Mesenchymal stem cell (in vitro differentiated cells and primary cell): ENCODE measurements at regions not wholly inside any gene's neighbourhood (a gene's known extent, or its start where the extent isn't known, plus 50 kb on each side); places are given as distances from the start of the nearest gene placed in this dataset.

Source experiments
- DNase-seq: peaks from one replicate; pipeline ENCODE4 v3.0.0-alpha.2; 2013
- H2AFZ ChIP-seq: one replicate; pipeline ENCODE4 v1.6.1; 2013; ENCODE audit warnings: low read depth, mild to moderate bottlenecking, control low read depth, inconsistent platforms, low read length, moderate library complexity
- H2AK5ac ChIP-seq: 2 replicates; pipeline ENCODE4 v1.6.1; 2013; ENCODE audit warnings: low read length, moderate library complexity, mild to moderate bottlenecking, inconsistent platforms; ENCODE audit not compliant: severe bottlenecking
- H2BK120ac ChIP-seq: one replicate; pipeline ENCODE4 v1.6.1; 2013; ENCODE audit warnings: low read depth, mild to moderate bottlenecking, inconsistent platforms, low read length, moderate library complexity
- H2BK12ac ChIP-seq, 2 experiments: one replicate each; pipeline ENCODE4 v1.6.1; 2013; ENCODE audit warnings: inconsistent platforms in 2 of 2, low read length in 2 of 2, mild to moderate bottlenecking in 2 of 2, moderate library complexity in 2 of 2, control low read depth in 1 of 2
- H2BK15ac ChIP-seq: one replicate; pipeline ENCODE4 v1.6.1; 2013; ENCODE audit warnings: mild to moderate bottlenecking, low read depth, inconsistent platforms; ENCODE audit not compliant: poor library complexity, severe bottlenecking
- H2BK5ac ChIP-seq: 2 replicates; pipeline ENCODE4 v1.6.1; 2013; ENCODE audit warnings: low read depth, mild to moderate bottlenecking, low read length, control low read depth, inconsistent platforms; ENCODE audit not compliant: poor library complexity, severe bottlenecking
- H3K14ac ChIP-seq, 2 experiments: one replicate each; pipeline ENCODE4 v1.6.1; 2013; ENCODE audit warnings: inconsistent platforms in 2 of 2, low read length in 2 of 2, control low read depth in 1 of 2, mild to moderate bottlenecking in 1 of 2, moderate library complexity in 1 of 2
- H3K18ac ChIP-seq, 2 experiments: one replicate each; pipeline ENCODE4 v1.6.1; 2013; ENCODE audit warnings: inconsistent platforms in 2 of 2, low read length in 2 of 2, control low read depth in 1 of 2, low read depth in 1 of 2, mild to moderate bottlenecking in 1 of 2
- H3K23ac ChIP-seq, 2 experiments: one replicate each; pipeline ENCODE4 v1.6.1; 2013; ENCODE audit warnings: inconsistent platforms in 2 of 2, low read length in 2 of 2, mild to moderate bottlenecking in 2 of 2, moderate library complexity in 2 of 2, control low read depth in 1 of 2
- H3K27ac ChIP-seq: 2 replicates; pipeline ENCODE4 v1.5.1; 2013; ENCODE audit warnings: mild to moderate bottlenecking, moderate library complexity, low read length, control low read depth, inconsistent platforms; ENCODE audit not compliant: poor library complexity, severe bottlenecking
- H3K27me3 ChIP-seq, 2 experiments: 2 replicates each; pipeline versions ENCODE4 v1.6.1 to v1.7.0; 2013; ENCODE audit warnings: low read length in 2 of 2, mild to moderate bottlenecking in 2 of 2, moderate library complexity in 2 of 2, control low read depth in 1 of 2, inconsistent platforms in 1 of 2; ENCODE audit not compliant: control insufficient read depth in 1 of 2, insufficient read depth in 1 of 2
- H3K36me3 ChIP-seq, 2 experiments: 2 replicates each; pipeline versions ENCODE4 v1.6.1 to v1.7.0; 2013; ENCODE audit warnings: low read length in 2 of 2, control low read depth in 1 of 2, inconsistent platforms in 1 of 2, low read depth in 1 of 2, mild to moderate bottlenecking in 1 of 2; ENCODE audit not compliant: insufficient read depth in 2 of 2, control insufficient read depth in 1 of 2
- H3K4ac ChIP-seq, 2 experiments: one replicate each; pipeline ENCODE4 v1.6.1; 2013; ENCODE audit warnings: inconsistent platforms in 2 of 2, low read length in 2 of 2, mild to moderate bottlenecking in 2 of 2, moderate library complexity in 2 of 2, control low read depth in 1 of 2, low read depth in 1 of 2
- H3K4me1 ChIP-seq: 2 replicates; pipeline ENCODE4 v1.6.1; 2013; ENCODE audit warnings: low read depth, low read length, control low read depth; ENCODE audit not compliant: control insufficient read depth, insufficient read depth
- H3K4me2 ChIP-seq: 2 replicates; pipeline ENCODE4 v1.6.1; 2013; ENCODE audit warnings: low read length, mild to moderate bottlenecking, inconsistent platforms; ENCODE audit not compliant: poor library complexity, severe bottlenecking
- H3K4me3 ChIP-seq, 2 experiments: 2 replicates each; pipeline versions ENCODE4 v1.5.1 to v1.7.0; 2013; ENCODE audit warnings: low read length in 2 of 2, mild to moderate bottlenecking in 2 of 2, control low read depth in 1 of 2, low read depth in 1 of 2; ENCODE audit not compliant: insufficient read depth in 1 of 2
- H3K79me1 ChIP-seq: replicated peaks from 2 replicates; pipeline ENCODE4 v1.6.1; 2013; ENCODE audit warnings: mild to moderate bottlenecking, control low read depth, low read length, inconsistent platforms; ENCODE audit not compliant: poor library complexity, severe bottlenecking
- H3K9ac ChIP-seq: 2 replicates; pipeline ENCODE4 v1.7.0; 2013; ENCODE audit warnings: mild to moderate bottlenecking, low read length, moderate library complexity
- H3K9me3 ChIP-seq: 2 replicates; pipeline ENCODE4 v1.7.0; 2013; ENCODE audit warnings: mild to moderate bottlenecking, low read length; ENCODE audit not compliant: control insufficient read depth
- H4K8ac ChIP-seq: one replicate; pipeline ENCODE4 v1.6.1; 2013; ENCODE audit warnings: inconsistent platforms, mild to moderate bottlenecking, low read length, moderate library complexity
- H4K91ac ChIP-seq: one replicate; pipeline ENCODE4 v1.6.1; 2013; ENCODE audit warnings: mild to moderate bottlenecking, low read length, inconsistent platforms
- WGBS: methylation state at CpG from one replicate; pipeline ENCODE4 v1.1.7; 2013; ENCODE audit warnings: mixed read lengths; 5-methylcytosine and 5-hydroxymethylcytosine counted together

DNA sequence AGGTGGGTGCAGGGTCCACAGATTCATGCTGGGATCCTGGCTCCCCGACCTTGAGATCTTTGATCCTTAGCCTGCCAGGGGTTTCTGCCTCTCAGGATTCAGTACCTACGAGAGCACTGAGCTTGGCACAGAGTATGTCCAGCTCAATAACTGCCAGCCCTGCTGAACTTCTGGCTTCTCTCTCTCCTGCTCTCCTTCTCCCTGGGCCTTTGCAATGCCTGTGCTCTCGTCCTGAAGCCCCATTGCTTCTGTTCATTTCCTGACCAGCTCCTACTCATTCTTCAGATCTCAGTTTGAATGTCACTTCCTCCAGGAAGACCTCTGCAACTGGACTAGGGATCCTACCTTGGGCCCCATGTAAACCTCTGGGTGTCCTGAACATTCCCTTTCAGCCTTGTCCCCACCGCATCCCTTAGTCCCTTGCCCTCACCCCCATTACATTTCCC is 113.8 kb upstream of the HAAO start:
- no peak for DNase-seq
- H2AFZ ChIP-seq, result peak overlapping the region; percentile 78
- peak overlapping the region in 1 of 2 experiments; percentile 47 for H3K4me3 ChIP-seq
- peak overlapping the region; percentile 45 for H2BK15ac ChIP-seq
- H2BK12ac ChIP-seq, result peak overlapping the region; percentile 51 to 95
- H3K23ac ChIP-seq, result no peak overlapping the region
- peaks cover 42% of the 10 kb centered on the region for H3K4me1 ChIP-seq
- peak overlapping the region; percentile 97 for H2AK5ac ChIP-seq
- H2BK120ac ChIP-seq, result peak overlapping the region; percentile 12
- peak overlapping the region; percentile 77 for H3K9ac ChIP-seq
- 53% methylated on average over 4 of the region's 4 CpGs for WGBS
- H4K8ac ChIP-seq, result peak overlapping the region; percentile 94
- peak overlapping the region; percentile 2 for H3K4me2 ChIP-seq
- H3K18ac ChIP-seq, result peak overlapping the region; percentile 54 to 96
- H4K91ac ChIP-seq, result peak overlapping the region; percentile 76
- H3K4ac ChIP-seq, result peak overlapping the region; percentile 65 to 89
- peaks cover 0 to 11% of the 10 kb centered on the region in 2 experiments for H3K27me3 ChIP-seq
- H3K27ac ChIP-seq, result peak overlapping the region; percentile 96
- H3K14ac ChIP-seq, result peak overlapping the region in 1 of 2 experiments; percentile 70
- H3K79me1 ChIP-seq, result no peaks in the 10 kb centered on the region
- no peaks in the 10 kb centered on the region for H3K36me3 ChIP-seq
- peak overlapping the region; percentile 87 for H2BK5ac ChIP-seq
- H3K9me3 ChIP-seq, result no peaks in the 10 kb centered on the region

DNA sequence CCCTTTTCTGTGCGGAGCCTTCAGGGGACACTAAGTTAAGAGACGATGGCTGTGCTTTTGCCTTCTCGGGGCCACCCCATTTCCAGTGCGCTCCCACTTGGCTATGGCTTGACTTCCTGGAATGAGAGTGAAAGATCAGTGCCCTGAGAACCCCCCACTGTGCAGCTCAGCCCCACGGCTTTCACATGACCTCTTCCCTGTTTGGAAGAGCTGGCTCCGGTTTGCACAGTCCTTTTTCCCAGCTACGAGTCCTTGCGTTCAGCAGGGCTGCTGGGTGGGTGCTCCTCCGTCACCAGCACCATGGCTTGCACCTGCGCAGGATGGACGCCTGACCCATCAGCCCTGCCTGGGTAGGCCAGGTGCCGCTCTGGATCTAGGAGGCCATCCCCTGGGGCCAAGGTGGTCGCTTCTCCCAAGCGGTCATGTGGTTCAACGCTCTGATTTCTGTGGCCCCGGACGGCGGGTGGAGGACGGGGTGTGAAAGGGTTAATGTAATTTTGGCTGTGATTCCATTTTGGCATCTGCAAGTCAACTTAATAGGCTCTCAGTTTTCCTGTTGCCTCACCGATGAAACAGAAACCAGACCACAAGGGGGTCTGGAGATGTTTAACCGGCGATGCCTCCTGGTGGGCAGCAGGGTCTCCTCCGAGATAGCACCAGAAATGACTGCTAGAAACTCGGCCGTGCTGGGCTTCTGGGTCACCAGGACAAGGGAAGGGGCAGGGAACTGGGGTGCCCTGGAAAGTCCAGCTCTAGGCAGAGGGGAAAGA is 113.1 kb upstream of the HAAO start:
- DNase-seq, result peak; percentile 51
- Histone ChIP-seq H3K27me3 (peaks cover 0 to 11% of the 10 kb centered on the region in 2 experiments), H2BK12ac (peak overlapping the region; percentile 1 to 95), H3K4me1 (peaks cover 45% of the 10 kb centered on the region), H2AFZ (no peak overlapping the region), H3K4me3 (peak overlapping the region in 1 of 2 experiments; percentile 47), H3K36me3 (no peaks in the 10 kb centered on the region), H3K14ac (peak overlapping the region in 1 of 2 experiments; percentile 38), H3K23ac (no peak overlapping the region), H2AK5ac (peak overlapping the region; percentile 97), H2BK15ac (peak overlapping the region; percentile 55), H2BK120ac (peak overlapping the region; percentile 12), H4K8ac (peak overlapping the region; percentile 76), H3K4ac (peak overlapping the region; percentile 65 to 89), H2BK5ac (peak overlapping the region; percentile 87), H3K79me1 (no peaks in the 10 kb centered on the region), H3K18ac (peak overlapping the region; percentile 54 to 96), H4K91ac (peak overlapping the region; percentile 76), H3K9ac (peak overlapping the region; percentile 77), H3K4me2 (peak overlapping the region; percentile 34), H3K27ac (peak overlapping the region; percentile 96), H3K9me3 (no peaks in the 10 kb centered on the region)
- WGBS, result 69% methylated on average over 25 of the region's 25 CpGs

DNA sequence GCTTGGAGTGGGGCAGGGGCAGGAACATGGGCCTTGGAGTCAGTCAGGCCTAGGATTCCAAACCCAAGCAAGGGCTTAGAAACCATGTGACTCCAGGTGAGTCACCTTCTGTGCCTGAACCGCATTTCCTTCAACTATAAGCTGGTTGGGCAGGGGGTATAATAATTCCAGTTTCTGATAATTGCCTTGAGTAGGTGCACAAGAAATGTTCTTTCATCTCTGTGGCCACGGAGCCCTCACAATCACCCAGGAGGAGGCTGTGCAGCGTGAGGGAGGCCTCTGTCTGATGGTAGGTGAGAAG is 112.1 kb upstream of the HAAO start:
- no peak overlapping the region for H3K14ac ChIP-seq
- no peak overlapping the region for H3K4ac ChIP-seq
- H2AFZ ChIP-seq, result no peak overlapping the region
- H3K9ac ChIP-seq, result no peak overlapping the region
- peak overlapping the region; percentile 8 to 75 for H3K18ac ChIP-seq
- H3K27ac ChIP-seq, result no peak overlapping the region
- H2BK5ac ChIP-seq, result no peak overlapping the region
- H2BK15ac ChIP-seq, result no peak overlapping the region
- H2BK12ac ChIP-seq, result peak overlapping the region in 1 of 2 experiments; percentile 25
- no peak overlapping the region for H4K8ac ChIP-seq
- no peak overlapping the region for H3K23ac ChIP-seq
- H3K36me3 ChIP-seq, result no peaks in the 10 kb centered on the region
- no peak for DNase-seq
- peaks cover 0 to 11% of the 10 kb centered on the region in 2 experiments for H3K27me3 ChIP-seq
- H3K4me2 ChIP-seq, result no peak overlapping the region
- WGBS, result 91% methylated on average over 3 of the region's 3 CpGs
- H2BK120ac ChIP-seq, result no peak overlapping the region
- H3K79me1 ChIP-seq, result no peaks in the 10 kb centered on the region
- peak overlapping the region; percentile 89 for H2AK5ac ChIP-seq
- no peaks in the 10 kb centered on the region for H3K9me3 ChIP-seq
- peaks cover 47% of the 10 kb centered on the region for H3K4me1 ChIP-seq
- no peak overlapping the region for H3K4me3 ChIP-seq
- no peak overlapping the region for H4K91ac ChIP-seq

DNA sequence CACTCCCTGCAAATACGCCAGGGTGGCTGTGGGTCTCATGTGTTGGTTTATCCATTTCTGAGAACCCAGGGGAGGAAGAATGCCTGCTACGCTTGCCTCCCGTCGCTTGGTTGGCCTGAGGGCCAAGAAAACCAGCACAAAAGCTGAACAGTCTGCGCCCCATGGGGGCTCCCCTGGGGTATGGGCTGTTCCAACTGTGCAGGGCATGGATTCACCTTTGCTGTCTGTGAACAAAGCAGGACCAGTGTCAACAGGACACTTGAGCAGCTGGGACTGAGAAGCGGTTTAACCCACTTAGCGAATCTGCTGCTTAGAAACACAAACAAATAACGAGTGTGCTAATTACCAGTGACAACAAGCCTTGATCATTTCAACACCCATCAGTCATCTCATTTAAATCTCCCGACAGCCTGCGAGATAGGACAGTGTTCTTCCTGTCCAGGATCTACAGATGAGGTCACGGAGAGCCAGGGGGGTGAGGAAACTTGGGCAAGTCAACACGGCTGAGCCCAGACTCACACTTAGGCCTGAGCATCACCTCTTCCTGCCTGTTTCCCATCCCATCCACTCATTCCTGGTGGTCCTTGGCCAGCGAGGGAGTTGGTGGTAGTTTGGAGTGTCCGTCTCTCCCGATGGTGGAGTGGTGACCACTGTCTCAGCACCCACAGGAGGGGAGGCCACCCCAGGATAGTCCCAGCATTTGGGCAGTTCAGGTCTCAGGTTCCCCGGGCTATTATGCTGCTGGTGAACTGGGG is 111.6 kb upstream of the HAAO start:
- H2BK15ac ChIP-seq, result no peak overlapping the region
- peak overlapping the region; percentile 8 to 75 for H3K18ac ChIP-seq
- no peak overlapping the region for H3K4me3 ChIP-seq
- peak overlapping the region in 1 of 2 experiments; percentile 48 for H3K14ac ChIP-seq
- no peak overlapping the region for H2BK5ac ChIP-seq
- peak overlapping the region in 1 of 2 experiments; percentile 77 for H2BK12ac ChIP-seq
- H3K36me3 ChIP-seq, result no peaks in the 10 kb centered on the region
- H2AFZ ChIP-seq, result no peak overlapping the region
- H4K8ac ChIP-seq, result no peak overlapping the region
- no peak overlapping the region for H3K4me2 ChIP-seq
- no peak overlapping the region for H3K4ac ChIP-seq
- no peaks in the 10 kb centered on the region for H3K9me3 ChIP-seq
- peak overlapping the region; percentile 89 for H2AK5ac ChIP-seq
- H3K4me1 ChIP-seq, result peaks cover 47% of the 10 kb centered on the region
- no peak overlapping the region for H2BK120ac ChIP-seq
- peaks cover 0 to 11% of the 10 kb centered on the region in 2 experiments for H3K27me3 ChIP-seq
- H3K23ac ChIP-seq, result no peak overlapping the region
- no peaks in the 10 kb centered on the region for H3K79me1 ChIP-seq
- no peak overlapping the region for H3K9ac ChIP-seq
- H4K91ac ChIP-seq, result no peak overlapping the region
- no peak overlapping the region for H3K27ac ChIP-seq
- DNase-seq, result peak; percentile 54
- WGBS, result 63% methylated on average over 15 of the region's 16 CpGs
